K562 (cell line): ENCODE measurements at regions not wholly inside any gene's neighbourhood (a gene's known extent, or its start where the extent isn't known, plus 50 kb on each side); places are given as distances from the start of the nearest gene placed in this dataset.

Experiments used
- CREB1 ChIP-seq, 2 experiments: sonication (generic) in 1 of 2; formaldehyde crosslinking in 1 of 2; IDR thresholded peaks; 2 replicates each; pipeline versions ENCODE4 v1.6.1 to v1.8.0; 2012 to 2022; ENCODE audit warnings: inconsistent platforms in 1 of 2, mild to moderate bottlenecking in 1 of 2, missing genetic modification reagents in 1 of 2, moderate library complexity in 1 of 2
- CTBP1 ChIP-seq: fragments of 450-650 bp; IDR thresholded peaks from 2 replicates; pipeline ENCODE4 v1.6.1; 2016; ENCODE audit warnings: borderline replicate concordance
- ESRRA ChIP-seq: fragments of 450-650 bp; IDR thresholded peaks from 2 replicates; pipeline ENCODE4 v1.6.1; 2014; ENCODE audit warnings: low read depth, mild to moderate bottlenecking, moderate library complexity, borderline replicate concordance
- HEY1 ChIP-seq: fragments of 250-450 bp; sonication (Bioruptor Pico); IDR thresholded peaks from 2 replicates; pipeline ENCODE4 v1.5.0; 2020; ENCODE audit warnings: mild to moderate bottlenecking, moderate library complexity, borderline replicate concordance
- HLTF ChIP-seq: fragments of 450-650 bp; IDR thresholded peaks from 2 replicates; pipeline ENCODE4 v1.6.1; 2016
- HNRNPUL1 ChIP-seq: fragments of 200-400 bp; formaldehyde crosslinking; IDR thresholded peaks from 2 replicates; pipeline ENCODE4 v1.6.1; 2017; ENCODE audit warnings: low read length
- KLF1 ChIP-seq: fragments of 450-650 bp; IDR thresholded peaks from 2 replicates; pipeline ENCODE4 v1.6.1; 2016; ENCODE audit warnings: missing genetic modification characterization, missing compliant biosample characterization
- MAFG ChIP-seq: fragments of 450-650 bp; conservative IDR thresholded peaks from 2 replicates; pipeline ENCODE4 v1.6.1; 2016; ENCODE audit warnings: missing genetic modification characterization, missing compliant biosample characterization
- PPARD ChIP-seq: fragments of 250-450 bp; sonication (Bioruptor Pico); IDR thresholded peaks from 2 replicates; pipeline ENCODE4 v1.8.0; 2022; ENCODE audit warnings: inconsistent platforms, mild to moderate bottlenecking, moderate library complexity
- RBM39 ChIP-seq: fragments of 200-400 bp; formaldehyde crosslinking; optimal IDR thresholded peaks from 2 replicates; pipeline ENCODE3; 2018; ENCODE audit warnings: low read depth, low read length
- SRF ChIP-seq, 2 experiments: fragments of 250-450, 450-650 bp in 1 of 2; sonication (Bioruptor Pico) in 1 of 2; sonication (generic) in 1 of 2; formaldehyde crosslinking; IDR thresholded peaks; 2 replicates each; pipeline versions ENCODE4 v1.5.0 to v1.5.1; 2020 to 2022; ENCODE audit warnings: mild to moderate bottlenecking in 1 of 2, missing genetic modification reagents in 1 of 2
- ZNF699 ChIP-seq: fragments of 250-450 bp; sonication (Bioruptor Pico); IDR thresholded peaks from 2 replicates; pipeline ENCODE4 v1.8.0; 2021; ENCODE audit warnings: mild to moderate bottlenecking, moderate library complexity; ENCODE audit not compliant: insufficient replicate concordance
- ZNF77 ChIP-seq: fragments of 250-450 bp; sonication (Bioruptor Pico); IDR thresholded peaks from 2 replicates; pipeline ENCODE4 v1.5.0; 2020
- TF ChIP-seq, protein P1 (sequence below): IDR thresholded peaks from 2 replicates; pipeline ENCODE4 v1.6.1; 2011; ENCODE audit warnings: borderline replicate concordance, low read depth, mild to moderate bottlenecking, moderate library complexity, low read length; ENCODE audit not compliant: insufficient read depth, poor library complexity, severe bottlenecking
- TF ChIP-seq, protein P2 (sequence below): sonication (generic); formaldehyde crosslinking; IDR thresholded peaks from 2 replicates; pipeline ENCODE4 v1.8.1; 2023; ENCODE audit warnings: mild to moderate bottlenecking, missing genetic modification reagents
- TF ChIP-seq, protein P3 (sequence below): IDR thresholded peaks from 3 replicates; pipeline ENCODE4 v1.6.1; 2011; ENCODE audit warnings: borderline replicate concordance, mild to moderate bottlenecking; ENCODE audit not compliant: insufficient read length, insufficient read depth
- TF ChIP-seq, protein P4 (sequence below): fragments of 450-650 bp; formaldehyde crosslinking; IDR thresholded peaks from 2 replicates; pipeline ENCODE4 v1.4.0; 2022; ENCODE audit warnings: missing genetic modification characterization
- TF ChIP-seq, protein P5 (sequence below), 2 experiments: fragments of 200-800 bp in 1 of 2; sonication (Bioruptor generic) in 1 of 2; sonication (generic) in 1 of 2; formaldehyde crosslinking in 1 of 2; IDR thresholded peaks in 1 of 2; conservative IDR thresholded peaks in 1 of 2; 2 replicates each; pipeline versions ENCODE4 v1.5.0 to v1.6.1; 2016 to 2020; ENCODE audit warnings: missing compliant biosample characterization in 1 of 2, missing genetic modification characterization in 1 of 2, missing genetic modification reagents in 1 of 2

DNA sequence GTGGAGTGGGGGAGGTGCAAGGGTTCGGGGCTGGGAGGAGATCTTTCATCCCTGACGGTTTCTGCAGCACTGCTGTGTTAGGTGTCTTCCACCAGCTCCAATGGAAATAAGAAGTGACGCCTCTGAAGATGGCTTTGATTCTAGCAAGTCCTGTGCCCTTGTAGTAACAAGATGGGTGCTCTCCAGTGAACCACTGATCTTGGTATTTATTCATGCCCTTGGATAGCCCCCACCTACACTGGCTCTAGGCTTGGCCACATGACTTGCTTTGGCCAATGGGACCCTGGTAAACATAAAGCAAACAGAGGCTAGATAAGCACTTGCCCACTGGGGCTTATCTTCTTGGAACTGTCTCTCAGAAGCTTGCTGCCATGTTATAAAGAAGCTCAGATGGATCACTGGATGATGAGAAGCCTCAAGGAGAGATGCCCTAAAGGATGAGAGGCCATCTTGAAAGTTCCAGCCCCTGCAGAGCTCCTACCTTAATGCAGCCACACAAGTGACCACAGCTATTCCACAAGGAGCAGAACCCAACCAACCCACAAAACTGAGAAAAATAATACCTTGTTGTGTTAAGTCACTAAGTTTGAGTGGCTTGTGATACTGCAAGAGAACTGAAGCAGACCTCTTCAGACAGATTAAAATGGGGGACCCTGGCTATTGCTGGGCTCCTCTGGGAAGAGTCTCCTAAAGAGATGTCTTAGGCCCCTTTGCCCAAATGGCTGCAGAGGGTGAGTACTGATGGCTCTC, 137.9 kb downstream of the PDCD6IP start (continued):
- no peak for TF ChIP-seq MAFG
- peak; percentile 63; the same call in 1 of the 2 replicates for TF ChIP-seq ESRRA
- no peak for TF ChIP-seq ZNF699 (CRISPR knock-in tag)
- TF ChIP-seq, protein P1, sequence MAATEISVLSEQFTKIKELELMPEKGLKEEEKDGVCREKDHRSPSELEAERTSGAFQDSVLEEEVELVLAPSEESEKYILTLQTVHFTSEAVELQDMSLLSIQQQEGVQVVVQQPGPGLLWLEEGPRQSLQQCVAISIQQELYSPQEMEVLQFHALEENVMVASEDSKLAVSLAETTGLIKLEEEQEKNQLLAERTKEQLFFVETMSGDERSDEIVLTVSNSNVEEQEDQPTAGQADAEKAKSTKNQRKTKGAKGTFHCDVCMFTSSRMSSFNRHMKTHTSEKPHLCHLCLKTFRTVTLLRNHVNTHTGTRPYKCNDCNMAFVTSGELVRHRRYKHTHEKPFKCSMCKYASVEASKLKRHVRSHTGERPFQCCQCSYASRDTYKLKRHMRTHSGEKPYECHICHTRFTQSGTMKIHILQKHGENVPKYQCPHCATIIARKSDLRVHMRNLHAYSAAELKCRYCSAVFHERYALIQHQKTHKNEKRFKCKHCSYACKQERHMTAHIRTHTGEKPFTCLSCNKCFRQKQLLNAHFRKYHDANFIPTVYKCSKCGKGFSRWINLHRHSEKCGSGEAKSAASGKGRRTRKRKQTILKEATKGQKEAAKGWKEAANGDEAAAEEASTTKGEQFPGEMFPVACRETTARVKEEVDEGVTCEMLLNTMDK: no peak
- TF ChIP-seq, protein P2, sequence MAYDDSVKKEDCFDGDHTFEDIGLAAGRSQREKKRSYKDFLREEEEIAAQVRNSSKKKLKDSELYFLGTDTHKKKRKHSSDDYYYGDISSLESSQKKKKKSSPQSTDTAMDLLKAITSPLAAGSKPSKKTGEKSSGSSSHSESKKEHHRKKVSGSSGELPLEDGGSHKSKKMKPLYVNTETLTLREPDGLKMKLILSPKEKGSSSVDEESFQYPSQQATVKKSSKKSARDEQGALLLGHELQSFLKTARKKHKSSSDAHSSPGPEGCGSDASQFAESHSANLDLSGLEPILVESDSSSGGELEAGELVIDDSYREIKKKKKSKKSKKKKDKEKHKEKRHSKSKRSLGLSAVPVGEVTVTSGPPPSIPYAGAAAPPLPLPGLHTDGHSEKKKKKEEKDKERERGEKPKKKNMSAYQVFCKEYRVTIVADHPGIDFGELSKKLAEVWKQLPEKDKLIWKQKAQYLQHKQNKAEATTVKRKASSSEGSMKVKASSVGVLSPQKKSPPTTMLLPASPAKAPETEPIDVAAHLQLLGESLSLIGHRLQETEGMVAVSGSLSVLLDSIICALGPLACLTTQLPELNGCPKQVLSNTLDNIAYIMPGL (CRISPR knock-in tag): no peak
- TF ChIP-seq, protein P3, sequence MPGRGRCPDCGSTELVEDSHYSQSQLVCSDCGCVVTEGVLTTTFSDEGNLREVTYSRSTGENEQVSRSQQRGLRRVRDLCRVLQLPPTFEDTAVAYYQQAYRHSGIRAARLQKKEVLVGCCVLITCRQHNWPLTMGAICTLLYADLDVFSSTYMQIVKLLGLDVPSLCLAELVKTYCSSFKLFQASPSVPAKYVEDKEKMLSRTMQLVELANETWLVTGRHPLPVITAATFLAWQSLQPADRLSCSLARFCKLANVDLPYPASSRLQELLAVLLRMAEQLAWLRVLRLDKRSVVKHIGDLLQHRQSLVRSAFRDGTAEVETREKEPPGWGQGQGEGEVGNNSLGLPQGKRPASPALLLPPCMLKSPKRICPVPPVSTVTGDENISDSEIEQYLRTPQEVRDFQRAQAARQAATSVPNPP: no peak
- TF ChIP-seq PPARD (CRISPR knock-in tag): no peak
- TF ChIP-seq, protein P4, sequence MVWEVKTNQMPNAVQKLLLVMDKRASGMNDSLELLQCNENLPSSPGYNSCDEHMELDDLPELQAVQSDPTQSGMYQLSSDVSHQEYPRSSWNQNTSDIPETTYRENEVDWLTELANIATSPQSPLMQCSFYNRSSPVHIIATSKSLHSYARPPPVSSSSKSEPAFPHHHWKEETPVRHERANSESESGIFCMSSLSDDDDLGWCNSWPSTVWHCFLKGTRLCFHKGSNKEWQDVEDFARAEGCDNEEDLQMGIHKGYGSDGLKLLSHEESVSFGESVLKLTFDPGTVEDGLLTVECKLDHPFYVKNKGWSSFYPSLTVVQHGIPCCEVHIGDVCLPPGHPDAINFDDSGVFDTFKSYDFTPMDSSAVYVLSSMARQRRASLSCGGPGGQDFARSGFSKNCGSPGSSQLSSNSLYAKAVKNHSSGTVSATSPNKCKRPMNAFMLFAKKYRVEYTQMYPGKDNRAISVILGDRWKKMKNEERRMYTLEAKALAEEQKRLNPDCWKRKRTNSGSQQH (CRISPR knock-in tag): no peak
- TF ChIP-seq, protein P5, sequence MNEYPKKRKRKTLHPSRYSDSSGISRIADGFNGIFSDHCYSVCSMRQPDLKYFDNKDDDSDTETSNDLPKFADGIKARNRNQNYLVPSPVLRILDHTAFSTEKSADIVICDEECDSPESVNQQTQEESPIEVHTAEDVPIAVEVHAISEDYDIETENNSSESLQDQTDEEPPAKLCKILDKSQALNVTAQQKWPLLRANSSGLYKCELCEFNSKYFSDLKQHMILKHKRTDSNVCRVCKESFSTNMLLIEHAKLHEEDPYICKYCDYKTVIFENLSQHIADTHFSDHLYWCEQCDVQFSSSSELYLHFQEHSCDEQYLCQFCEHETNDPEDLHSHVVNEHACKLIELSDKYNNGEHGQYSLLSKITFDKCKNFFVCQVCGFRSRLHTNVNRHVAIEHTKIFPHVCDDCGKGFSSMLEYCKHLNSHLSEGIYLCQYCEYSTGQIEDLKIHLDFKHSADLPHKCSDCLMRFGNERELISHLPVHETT (CRISPR knock-in tag; conservative IDR thresholded peaks at IDR 0.05 in 1 of 2, IDR thresholded peaks at IDR 0.05 in 1 of 2): peak in 1 of 2 experiments; percentile 58; a peak in 2 of 4 replicates
- TF ChIP-seq SRF (CRISPR knock-in tag; IDR thresholded peaks at IDR 0.05): 0 out of 4 replicates have a peak, but pooled peaks of 1 of the 2 experiments have one; percentile 10
- peak; percentile 23; the same call in 1 of the 2 replicates for TF ChIP-seq CREB1 (IDR thresholded peaks at IDR 0.05)
- TF ChIP-seq CREB1 (CRISPR knock-in tag; IDR thresholded peaks at IDR 0.05): no peak
- no peak for TF ChIP-seq RBM39
- no peak for TF ChIP-seq ZNF77 (CRISPR knock-in tag)
- no peak for TF ChIP-seq HLTF
- peak; percentile 89 for TF ChIP-seq CTBP1
- no peak for TF ChIP-seq HEY1
- TF ChIP-seq KLF1 (tag): no peak
- TF ChIP-seq HNRNPUL1: no peak
